Keratinocyte (primary cell): ENCODE measurements at regions not wholly inside any gene's neighbourhood (a gene's known extent, or its start where the extent isn't known, plus 50 kb on each side); places are given as distances from the start of the nearest gene placed in this dataset.
"Not testable (repeated sequence)": the region's sequence is repeated elsewhere in the genome, so short reads cannot be mapped to it uniquely, and the experiment has no call there.

Experiments
- DNase-seq: peaks from one replicate; pipeline ENCODE4 v3.0.0-alpha.2; 2011; ENCODE audit warnings: low read depth, missing footprints, low spot score
- FAIRE-seq: peaks from 2 replicates; lab custom pipeline; 2011; peaks lifted over from hg19 to GRCh38; lab: Jason Lieb, UNC
- H2AFZ ChIP-seq: 2 replicates; pipeline ENCODE4 v1.6.0; 2012; ENCODE audit warnings: low read length, control low read depth, inconsistent platforms; ENCODE audit not compliant: control insufficient read depth
- H3K27ac ChIP-seq: 2 replicates; pipeline ENCODE4 v1.5.1; 2011; ENCODE audit warnings: low read length; ENCODE audit not compliant: control insufficient read depth, insufficient read depth
- H3K27me3 ChIP-seq: 3 replicates; pipeline ENCODE4 v1.6.0; 2011; ENCODE audit warnings: low read length; ENCODE audit not compliant: control insufficient read depth, insufficient read depth; ENCODE audit errors: extremely low read depth
- H3K36me3 ChIP-seq, 2 experiments: 2 replicates in 1 of 2; 3 replicates in 1 of 2; pipeline ENCODE4 v1.5.1; 2011; ENCODE audit warnings: low read length in 2 of 2, mild to moderate bottlenecking in 1 of 2; ENCODE audit not compliant: control insufficient read depth in 2 of 2, insufficient read depth in 2 of 2; ENCODE audit errors: extremely low read depth in 1 of 2
- H3K4me1 ChIP-seq: 3 replicates; pipeline ENCODE4 v1.5.1; 2011; ENCODE audit warnings: low read length; ENCODE audit not compliant: control insufficient read depth, insufficient read depth; ENCODE audit errors: extremely low read depth
- H3K4me2 ChIP-seq: 3 replicates; pipeline ENCODE4 v1.6.0; 2011; ENCODE audit warnings: low read depth, low read length; ENCODE audit not compliant: control insufficient read depth, insufficient read depth; ENCODE audit errors: extremely low read depth
- H3K4me3 ChIP-seq, 3 experiments: fragments of 200-600 bp in 1 of 3; sonication (generic) in 1 of 3; 2 replicates in 2 of 3; 3 replicates in 1 of 3; pipeline ENCODE4 v1.5.1; 2011 to 2016; ENCODE audit warnings: low read length in 3 of 3, mild to moderate bottlenecking in 3 of 3, control low read depth in 2 of 3, inconsistent platforms in 1 of 3, low read depth in 1 of 3, mixed read lengths in 1 of 3, mixed run types in 1 of 3, moderate library complexity in 1 of 3; ENCODE audit not compliant: control insufficient read depth in 2 of 3, insufficient read depth in 2 of 3; ENCODE audit errors: extremely low read depth in 1 of 3
- H3K79me2 ChIP-seq: 2 replicates; pipeline ENCODE4 v1.6.0; 2012; ENCODE audit warnings: low read length; ENCODE audit not compliant: control insufficient read depth, insufficient read depth
- H3K9ac ChIP-seq: 3 replicates; pipeline ENCODE4 v1.6.0; 2011; ENCODE audit warnings: low read length; ENCODE audit not compliant: control insufficient read depth, insufficient read depth; ENCODE audit errors: extremely low read depth
- H3K9me1 ChIP-seq: 3 replicates; pipeline ENCODE4 v1.6.0; 2011; ENCODE audit warnings: low read length; ENCODE audit not compliant: control insufficient read depth, insufficient read depth; ENCODE audit errors: extremely low read depth
- H3K9me3 ChIP-seq: 2 replicates; pipeline ENCODE4 v1.5.1; 2012; ENCODE audit warnings: low read depth, low read length; ENCODE audit not compliant: control insufficient read depth
- H4K20me1 ChIP-seq: 3 replicates; pipeline ENCODE4 v1.6.0; 2011; ENCODE audit warnings: low read length; ENCODE audit not compliant: control insufficient read depth, insufficient read depth; ENCODE audit errors: extremely low read depth
- CTCF ChIP-seq, 3 experiments: IDR thresholded peaks in 1 of 3; conservative IDR thresholded peaks in 1 of 3; optimal IDR thresholded peaks in 1 of 3; 2 replicates in 2 of 3; 3 replicates in 1 of 3; pipeline versions ENCODE3 to v1.5.1; 2011; ENCODE audit warnings: low read length in 3 of 3, mild to moderate bottlenecking in 3 of 3, moderate library complexity in 2 of 3, control low read depth in 1 of 3, inconsistent platforms in 1 of 3; ENCODE audit not compliant: insufficient read depth in 2 of 3; ENCODE audit errors: extremely low read depth in 1 of 3
- EZH2 ChIP-seq: IDR thresholded peaks from one replicate; pipeline ENCODE4 v1.6.1; 2012; ENCODE audit warnings: inconsistent platforms, mild to moderate bottlenecking, low read length, moderate library complexity
- dilution Hi-C: fragments of 300-500 bp; cut with MboI; formaldehyde crosslinking; loops from one replicate; pipeline ENCODE4 v1.7.0; 2020; ENCODE audit warnings: low sequenced_read_pairs; ENCODE audit not compliant: extremely low pct_ligation_motif_present

GRCh38 chr13:26847281-26847680, 86.7 kb upstream of the GPR12 start:
- Histone ChIP-seq H3K4me3 (no peak overlapping the region), H4K20me1 (no peaks in the 10 kb centered on the region), H3K79me2 (no peaks in the 10 kb centered on the region), H3K9me1 (no peaks in the 10 kb centered on the region), H3K36me3 (no peaks in the 10 kb centered on the region), H3K4me2 (no peak overlapping the region), H2AFZ (no peak overlapping the region), H3K27me3 (no peaks in the 10 kb centered on the region), H3K4me1 (no peaks in the 10 kb centered on the region), H3K9me3 (no peaks in the 10 kb centered on the region), H3K27ac (no peak overlapping the region), H3K9ac (no peak overlapping the region)
- no peak for TF ChIP-seq EZH2
- TF ChIP-seq CTCF (optimal IDR thresholded peaks at IDR 0.05 in 1 of 3, IDR thresholded peaks at IDR 0.05 in 1 of 3, conservative IDR thresholded peaks at IDR 0.05 in 1 of 3; ENCODE audit: extremely low read depth in 1 of 3, insufficient read depth in 2 of 3, low read length in 3 of 3) = no peak
- dilution Hi-C loops = no loop called here
- DNase-seq (no peak), FAIRE-seq (no peak)

GRCh38 chr13:26845063-26845462, 84.5 kb upstream of the GPR12 start:
- H2AFZ ChIP-seq, H3K4me3 ChIP-seq: not testable (repeated sequence)

GRCh38 chr13:26839682-26840081, 79.1 kb upstream of the GPR12 start:
- no peak overlapping the region for H3K4me2 ChIP-seq
- H3K36me3 ChIP-seq = no peaks in the 10 kb centered on the region
- H3K27ac ChIP-seq = no peak overlapping the region
- H3K4me3 ChIP-seq = no peak overlapping the region
- no peak for DNase-seq
- H3K9me1 ChIP-seq = no peaks in the 10 kb centered on the region
- TF ChIP-seq EZH2 = no peak
- no peak for TF ChIP-seq CTCF (optimal IDR thresholded peaks at IDR 0.05 in 1 of 3, IDR thresholded peaks at IDR 0.05 in 1 of 3, conservative IDR thresholded peaks at IDR 0.05 in 1 of 3; ENCODE audit: extremely low read depth in 1 of 3, insufficient read depth in 2 of 3, low read length in 3 of 3)
- dilution Hi-C loops = no loop called here
- no peak for FAIRE-seq
- no peaks in the 10 kb centered on the region for H3K4me1 ChIP-seq
- H3K9ac ChIP-seq = no peak overlapping the region
- no peaks in the 10 kb centered on the region for H4K20me1 ChIP-seq
- H2AFZ ChIP-seq = no peak overlapping the region
- no peaks in the 10 kb centered on the region for H3K9me3 ChIP-seq
- no peaks in the 10 kb centered on the region for H3K27me3 ChIP-seq
- no peaks in the 10 kb centered on the region for H3K79me2 ChIP-seq

More at GRCh38 chr13:26845063-26845462, 84.5 kb upstream of the GPR12 start:
- DNase-seq, H4K20me1 ChIP-seq, H3K27me3 ChIP-seq, H3K4me2 ChIP-seq, FAIRE-seq, H3K79me2 ChIP-seq, H3K9ac ChIP-seq, H3K9me3 ChIP-seq, H3K27ac ChIP-seq, H3K9me1 ChIP-seq, H3K4me1 ChIP-seq, dilution Hi-C loops, H3K36me3 ChIP-seq: not testable (repeated sequence)
